GM11168 (cell line): ENCODE measurements at regions not wholly inside any gene's neighbourhood (a gene's known extent, or its start where the extent isn't known, plus 50 kb on each side); places are given as distances from the start of the nearest gene placed in this dataset.
"Not testable (repeated sequence)": the region's sequence is repeated elsewhere in the genome, so short reads cannot be mapped to it uniquely, and the experiment has no call there.

Source experiments
- in situ Hi-C: fragments of 300-500 bp; cut with MboI; formaldehyde crosslinking; loops from one replicate; pipeline ENCODE4 v1.12.0; 2022; ENCODE audit warnings: low sequenced_read_pairs; ENCODE audit not compliant: unreplicated experiment

GRCh38 chr6:50992704-50993625, 174.3 kb downstream of the TFAP2B start:
- in situ Hi-C loops, result no loop called here

DNA sequence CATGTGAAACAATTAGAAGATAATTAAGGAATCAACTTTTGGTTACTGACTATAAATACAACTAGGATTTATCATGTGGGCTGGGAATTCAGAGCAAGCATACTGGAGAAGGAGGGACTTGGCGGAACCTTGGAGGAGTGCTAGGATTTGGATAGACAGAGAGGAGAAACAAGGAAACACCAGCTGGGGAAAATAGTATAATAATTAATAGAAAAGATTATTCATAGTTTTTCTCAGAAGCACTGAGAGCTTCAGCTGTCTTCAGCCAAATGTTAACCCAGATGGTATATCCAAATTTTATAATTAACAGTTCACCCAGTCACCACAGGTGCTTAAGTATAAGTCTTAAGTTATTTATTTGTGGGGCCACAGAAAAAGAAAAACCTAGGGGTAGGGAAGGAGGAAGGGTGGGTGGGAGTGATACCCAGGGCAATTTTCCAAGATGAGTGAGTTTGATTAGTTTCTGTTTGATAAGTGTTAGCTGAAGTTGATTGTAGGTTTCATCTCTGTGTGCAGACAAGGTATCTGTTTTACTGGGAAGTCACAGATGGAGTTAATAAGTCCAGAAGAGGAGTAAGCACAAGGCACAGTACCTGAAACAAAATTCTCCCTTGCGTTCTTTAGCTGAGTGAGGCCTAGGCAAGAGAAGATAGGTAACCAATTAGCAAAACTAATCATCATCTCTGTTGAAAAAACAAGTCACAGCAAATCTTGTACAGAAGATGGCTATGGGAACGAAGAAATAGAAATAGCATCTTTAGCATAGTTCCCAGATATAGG, 175.5 kb downstream of the TFAP2B start:
- in situ Hi-C loops, result no loop called here

DNA sequence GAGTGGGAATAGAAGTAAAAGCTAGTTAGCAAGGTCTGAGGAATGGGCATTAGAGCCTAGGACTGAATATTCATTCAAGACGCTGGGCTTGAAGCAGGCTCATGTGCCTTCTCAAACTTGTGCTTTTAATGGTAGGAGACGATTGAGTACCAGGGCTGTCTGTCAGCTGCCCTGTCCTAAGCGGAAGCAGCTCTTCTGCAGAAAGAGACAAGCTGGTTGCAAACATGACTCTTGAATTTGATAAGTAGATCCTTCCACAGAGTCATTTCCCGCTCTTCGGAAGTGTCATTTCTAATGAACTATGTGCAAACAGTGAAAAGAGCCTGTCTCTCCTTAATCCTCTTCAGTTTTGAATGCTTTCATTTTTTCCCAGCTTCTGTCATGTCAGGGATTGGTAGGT, 176.4 kb downstream of the TFAP2B start:
- in situ Hi-C loops, result no loop called here

GRCh38 chr6:50998905-50999304, 180.2 kb downstream of the TFAP2B start:
- in situ Hi-C loops, result no loop called here

GRCh38 chr6:51001399-51001798, 182.7 kb downstream of the TFAP2B start:
- in situ Hi-C loops, result no loop called here

DNA sequence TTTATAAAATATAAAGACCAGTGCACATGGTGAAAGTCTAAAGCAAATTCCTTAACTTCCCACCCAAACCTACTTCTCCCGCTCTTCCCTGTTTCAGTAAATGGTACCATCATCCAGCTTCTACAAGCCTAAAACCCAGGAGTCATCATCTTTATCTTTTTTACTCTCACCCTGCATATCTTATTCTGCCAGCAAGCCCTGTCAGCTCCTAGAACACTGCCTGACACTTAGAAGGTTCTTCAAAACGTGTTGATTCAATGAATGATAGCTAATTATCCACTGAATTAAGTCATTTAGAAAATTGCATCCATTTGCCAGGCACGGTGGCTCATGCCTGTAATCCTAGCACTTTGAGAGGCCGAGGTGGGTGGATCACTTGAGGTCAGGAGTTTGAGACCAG, 185.7 kb downstream of the TFAP2B start:
- in situ Hi-C loops, result no loop called here

DNA sequence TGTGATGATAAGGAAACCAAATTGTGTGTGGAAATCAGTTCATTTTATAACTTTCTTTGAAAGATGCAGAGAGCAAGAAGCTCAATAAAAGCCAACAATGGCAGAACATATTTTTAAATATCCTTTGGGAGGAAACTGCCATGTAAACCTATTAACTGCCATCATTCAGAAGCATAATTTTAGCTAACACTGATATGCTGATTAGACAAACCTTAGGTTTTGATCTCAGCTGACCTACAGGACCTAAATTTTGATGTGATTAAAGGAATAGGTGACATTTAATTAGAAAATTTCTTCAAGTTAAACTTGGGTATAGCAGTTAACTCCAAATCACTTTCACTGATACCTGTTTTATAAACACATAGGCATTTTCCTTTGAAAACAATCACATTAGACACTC, 187.1 kb downstream of the TFAP2B start:
- in situ Hi-C loops, result no loop called here

- in situ Hi-C loops, result no loop called here
Measured at GRCh38 chr6:51007237-51007636, 188.6 kb downstream of the TFAP2B start.

DNA sequence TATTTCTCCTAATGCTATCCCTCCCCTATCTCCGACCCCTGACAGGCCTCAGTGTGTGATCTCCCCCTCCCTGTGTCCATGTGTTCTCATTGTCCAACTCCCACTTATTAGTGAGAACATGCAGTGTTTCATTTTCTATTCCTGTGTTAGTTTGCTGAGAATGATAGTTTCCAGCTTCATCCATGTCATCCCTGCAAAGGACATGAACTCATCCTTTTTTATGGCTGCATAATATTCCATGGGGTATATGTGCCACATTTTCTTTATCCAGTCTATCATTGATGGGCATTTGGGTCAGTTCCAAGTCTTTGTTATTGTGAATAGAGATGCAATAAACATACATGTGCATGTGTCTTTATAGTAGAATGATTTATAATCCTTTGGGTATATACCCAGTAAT, 190.0 kb downstream of the TFAP2B start:
- in situ Hi-C loops, result not testable (repeated sequence)

GRCh38 chr6:51013376-51013775, 194.7 kb downstream of the TFAP2B start:
- in situ Hi-C loops, result no loop called here

DNA sequence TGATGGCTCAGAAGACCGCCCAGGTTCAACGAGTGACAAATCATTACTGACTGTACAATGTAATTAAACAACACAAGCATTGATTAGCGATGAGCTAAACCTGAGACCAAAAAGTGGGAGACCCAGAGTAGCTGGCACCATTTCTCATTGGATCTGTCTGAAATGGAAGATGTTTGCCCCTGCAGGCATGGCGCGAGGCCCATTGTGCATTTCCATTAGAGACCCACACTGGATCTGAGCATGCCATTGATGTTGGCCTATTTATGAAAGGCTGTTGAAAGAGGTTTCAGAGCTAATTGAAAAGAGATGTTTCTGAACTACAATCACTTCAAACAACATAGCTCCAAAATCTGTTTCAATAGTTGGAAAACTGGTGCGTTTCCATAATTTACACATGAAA, 196.7 kb downstream of the TFAP2B start:
- in situ Hi-C loops, result no loop called here

GRCh38 chr6:51016489-51016888, 197.8 kb downstream of the TFAP2B start:
- in situ Hi-C loops, result no loop called here

- in situ Hi-C loops, result no loop called here
Measured at GRCh38 chr6:51019806-51020205, 201.1 kb downstream of the TFAP2B start.

GRCh38 chr6:51021171-51021570, 202.5 kb downstream of the TFAP2B start:
- in situ Hi-C loops, result no loop called here

DNA sequence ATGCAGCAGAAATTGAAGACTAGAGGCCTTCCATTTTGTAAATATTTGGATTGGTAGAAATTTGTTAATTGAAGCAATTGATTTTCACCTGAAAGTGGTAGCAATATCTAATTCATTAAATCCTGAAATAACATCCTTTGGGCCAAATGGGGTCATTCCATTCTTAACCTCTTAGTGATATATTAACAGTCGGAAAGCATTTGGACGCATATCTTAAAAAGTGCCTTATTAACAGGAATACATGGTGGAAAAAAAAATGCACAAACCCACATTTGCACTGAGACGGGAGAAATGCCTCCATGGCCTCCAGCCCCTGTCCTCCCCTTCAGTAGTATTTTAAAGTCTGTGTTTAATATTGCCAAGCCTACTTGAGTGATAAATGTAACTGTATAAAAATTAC, 205.5 kb downstream of the TFAP2B start:
- in situ Hi-C loops, result no loop called here

GRCh38 chr6:51025082-51025777, 206.6 kb downstream of the TFAP2B start:
- in situ Hi-C loops, result no loop called here

- in situ Hi-C loops, result no loop called here
Measured at GRCh38 chr6:51027283-51028065, 208.8 kb downstream of the TFAP2B start.

- in situ Hi-C loops, result no loop called here
Measured at GRCh38 chr6:51028276-51028675, 209.6 kb downstream of the TFAP2B start.

- in situ Hi-C loops, result no loop called here
Measured at GRCh38 chr6:51029561-51029960, 210.9 kb downstream of the TFAP2B start.

GRCh38 chr6:51045548-51045947, 226.9 kb downstream of the TFAP2B start:
- in situ Hi-C loops, result no loop called here
